ENCODE measurements at regions not wholly inside any gene's neighbourhood (a gene's known extent, or its start where the extent isn't known, plus 50 kb on each side); places are given as distances from the start of the nearest gene placed in this dataset.

DNA sequence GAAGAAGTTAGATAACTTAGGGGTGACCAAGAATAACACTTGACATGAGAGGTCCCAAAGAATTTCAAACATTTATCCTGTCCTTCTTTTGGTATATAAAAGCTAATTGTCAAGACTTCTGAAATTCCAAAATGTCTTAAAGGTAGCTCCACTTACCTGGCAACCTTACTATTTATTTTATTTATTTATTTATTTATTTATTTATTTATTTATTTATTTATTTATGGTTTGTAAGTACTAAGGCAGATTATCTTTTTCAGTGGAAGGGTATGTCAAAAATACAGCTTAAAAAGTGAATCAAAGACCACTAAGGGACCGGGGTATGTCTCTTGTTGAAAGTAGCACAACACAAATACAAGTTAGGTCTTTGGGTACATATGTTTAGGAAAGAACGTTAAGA lies 620.8 kb upstream of the B3GALT2 start:
- TF ChIP-seq, protein P1, sequence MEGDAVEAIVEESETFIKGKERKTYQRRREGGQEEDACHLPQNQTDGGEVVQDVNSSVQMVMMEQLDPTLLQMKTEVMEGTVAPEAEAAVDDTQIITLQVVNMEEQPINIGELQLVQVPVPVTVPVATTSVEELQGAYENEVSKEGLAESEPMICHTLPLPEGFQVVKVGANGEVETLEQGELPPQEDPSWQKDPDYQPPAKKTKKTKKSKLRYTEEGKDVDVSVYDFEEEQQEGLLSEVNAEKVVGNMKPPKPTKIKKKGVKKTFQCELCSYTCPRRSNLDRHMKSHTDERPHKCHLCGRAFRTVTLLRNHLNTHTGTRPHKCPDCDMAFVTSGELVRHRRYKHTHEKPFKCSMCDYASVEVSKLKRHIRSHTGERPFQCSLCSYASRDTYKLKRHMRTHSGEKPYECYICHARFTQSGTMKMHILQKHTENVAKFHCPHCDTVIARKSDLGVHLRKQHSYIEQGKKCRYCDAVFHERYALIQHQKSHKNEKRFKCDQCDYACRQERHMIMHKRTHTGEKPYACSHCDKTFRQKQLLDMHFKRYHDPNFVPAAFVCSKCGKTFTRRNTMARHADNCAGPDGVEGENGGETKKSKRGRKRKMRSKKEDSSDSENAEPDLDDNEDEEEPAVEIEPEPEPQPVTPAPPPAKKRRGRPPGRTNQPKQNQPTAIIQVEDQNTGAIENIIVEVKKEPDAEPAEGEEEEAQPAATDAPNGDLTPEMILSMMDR (conservative IDR thresholded peaks at IDR 0.05): no peak
- TF ChIP-seq EZH2 (IDR thresholded peaks at IDR 0.05; ENCODE audit: low read depth): no peak

Data from PC-9 (cell line).